Keratinocyte (primary cell): ENCODE measurements at regions not wholly inside any gene's neighbourhood (a gene's known extent, or its start where the extent isn't known, plus 50 kb on each side); places are given as distances from the start of the nearest gene placed in this dataset.
"Not testable (repeated sequence)": the region's sequence is repeated elsewhere in the genome, so short reads cannot be mapped to it uniquely, and the experiment has no call there.

Experiments
- DNase-seq: peaks from one replicate; pipeline ENCODE4 v3.0.0-alpha.2; 2011; ENCODE audit warnings: low read depth, missing footprints, low spot score
- FAIRE-seq: peaks from 2 replicates; lab custom pipeline; 2011; peaks lifted over from hg19 to GRCh38; lab: Jason Lieb, UNC
- H2AFZ ChIP-seq: 2 replicates; pipeline ENCODE4 v1.6.0; 2012; ENCODE audit warnings: low read length, control low read depth, inconsistent platforms; ENCODE audit not compliant: control insufficient read depth
- H3K27ac ChIP-seq: 2 replicates; pipeline ENCODE4 v1.5.1; 2011; ENCODE audit warnings: low read length; ENCODE audit not compliant: control insufficient read depth, insufficient read depth
- H3K27me3 ChIP-seq: 3 replicates; pipeline ENCODE4 v1.6.0; 2011; ENCODE audit warnings: low read length; ENCODE audit not compliant: control insufficient read depth, insufficient read depth; ENCODE audit errors: extremely low read depth
- H3K36me3 ChIP-seq, 2 experiments: 2 replicates in 1 of 2; 3 replicates in 1 of 2; pipeline ENCODE4 v1.5.1; 2011; ENCODE audit warnings: low read length in 2 of 2, mild to moderate bottlenecking in 1 of 2; ENCODE audit not compliant: control insufficient read depth in 2 of 2, insufficient read depth in 2 of 2; ENCODE audit errors: extremely low read depth in 1 of 2
- H3K4me1 ChIP-seq: 3 replicates; pipeline ENCODE4 v1.5.1; 2011; ENCODE audit warnings: low read length; ENCODE audit not compliant: control insufficient read depth, insufficient read depth; ENCODE audit errors: extremely low read depth
- H3K4me2 ChIP-seq: 3 replicates; pipeline ENCODE4 v1.6.0; 2011; ENCODE audit warnings: low read depth, low read length; ENCODE audit not compliant: control insufficient read depth, insufficient read depth; ENCODE audit errors: extremely low read depth
- H3K4me3 ChIP-seq, 3 experiments: fragments of 200-600 bp in 1 of 3; sonication (generic) in 1 of 3; 2 replicates in 2 of 3; 3 replicates in 1 of 3; pipeline ENCODE4 v1.5.1; 2011 to 2016; ENCODE audit warnings: low read length in 3 of 3, mild to moderate bottlenecking in 3 of 3, control low read depth in 2 of 3, inconsistent platforms in 1 of 3, low read depth in 1 of 3, mixed read lengths in 1 of 3, mixed run types in 1 of 3, moderate library complexity in 1 of 3; ENCODE audit not compliant: control insufficient read depth in 2 of 3, insufficient read depth in 2 of 3; ENCODE audit errors: extremely low read depth in 1 of 3
- H3K79me2 ChIP-seq: 2 replicates; pipeline ENCODE4 v1.6.0; 2012; ENCODE audit warnings: low read length; ENCODE audit not compliant: control insufficient read depth, insufficient read depth
- H3K9ac ChIP-seq: 3 replicates; pipeline ENCODE4 v1.6.0; 2011; ENCODE audit warnings: low read length; ENCODE audit not compliant: control insufficient read depth, insufficient read depth; ENCODE audit errors: extremely low read depth
- H3K9me1 ChIP-seq: 3 replicates; pipeline ENCODE4 v1.6.0; 2011; ENCODE audit warnings: low read length; ENCODE audit not compliant: control insufficient read depth, insufficient read depth; ENCODE audit errors: extremely low read depth
- H3K9me3 ChIP-seq: 2 replicates; pipeline ENCODE4 v1.5.1; 2012; ENCODE audit warnings: low read depth, low read length; ENCODE audit not compliant: control insufficient read depth
- H4K20me1 ChIP-seq: 3 replicates; pipeline ENCODE4 v1.6.0; 2011; ENCODE audit warnings: low read length; ENCODE audit not compliant: control insufficient read depth, insufficient read depth; ENCODE audit errors: extremely low read depth
- EZH2 ChIP-seq: IDR thresholded peaks from one replicate; pipeline ENCODE4 v1.6.1; 2012; ENCODE audit warnings: inconsistent platforms, mild to moderate bottlenecking, low read length, moderate library complexity
- dilution Hi-C: fragments of 300-500 bp; cut with MboI; formaldehyde crosslinking; loops from one replicate; pipeline ENCODE4 v1.7.0; 2020; ENCODE audit warnings: low sequenced_read_pairs; ENCODE audit not compliant: extremely low pct_ligation_motif_present
- TF ChIP-seq, protein P1 (sequence below), 3 experiments: IDR thresholded peaks in 1 of 3; conservative IDR thresholded peaks in 1 of 3; optimal IDR thresholded peaks in 1 of 3; 2 replicates in 2 of 3; 3 replicates in 1 of 3; pipeline versions ENCODE3 to v1.5.1; 2011; ENCODE audit warnings: low read length in 3 of 3, mild to moderate bottlenecking in 3 of 3, moderate library complexity in 2 of 3, control low read depth in 1 of 3, inconsistent platforms in 1 of 3; ENCODE audit not compliant: insufficient read depth in 2 of 3; ENCODE audit errors: extremely low read depth in 1 of 3

DNA sequence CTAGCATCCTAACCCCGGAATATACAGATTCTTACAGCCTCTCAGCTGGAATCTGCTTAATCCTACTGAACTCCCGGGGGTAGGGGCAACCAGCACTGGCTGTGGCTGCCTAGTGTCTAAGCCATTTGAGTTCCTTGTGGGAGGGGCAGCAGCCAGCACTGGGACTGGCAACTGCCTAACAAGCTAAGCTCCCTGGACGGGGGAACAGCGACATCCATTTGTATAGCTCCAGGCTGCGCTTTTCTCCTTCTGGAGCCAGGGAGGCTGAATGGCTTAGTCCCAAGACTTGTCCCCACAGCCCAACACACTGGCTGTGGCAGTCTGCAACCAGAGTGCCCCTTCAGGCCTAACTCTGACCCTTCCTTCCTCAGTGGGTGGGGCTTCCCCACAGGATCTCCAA is 787.2 kb downstream of the METTL4 start:
- no peak overlapping the region for H2AFZ ChIP-seq
- H3K27me3 ChIP-seq, result no peaks in the 10 kb centered on the region
- H3K36me3 ChIP-seq, result no peaks in the 10 kb centered on the region
- no peak overlapping the region for H3K9ac ChIP-seq
- H3K4me2 ChIP-seq, result no peak overlapping the region
- no peak for DNase-seq
- H3K9me3 ChIP-seq, result peaks cover 4% of the 10 kb centered on the region
- no peak overlapping the region for H3K27ac ChIP-seq
- TF ChIP-seq, protein P1, sequence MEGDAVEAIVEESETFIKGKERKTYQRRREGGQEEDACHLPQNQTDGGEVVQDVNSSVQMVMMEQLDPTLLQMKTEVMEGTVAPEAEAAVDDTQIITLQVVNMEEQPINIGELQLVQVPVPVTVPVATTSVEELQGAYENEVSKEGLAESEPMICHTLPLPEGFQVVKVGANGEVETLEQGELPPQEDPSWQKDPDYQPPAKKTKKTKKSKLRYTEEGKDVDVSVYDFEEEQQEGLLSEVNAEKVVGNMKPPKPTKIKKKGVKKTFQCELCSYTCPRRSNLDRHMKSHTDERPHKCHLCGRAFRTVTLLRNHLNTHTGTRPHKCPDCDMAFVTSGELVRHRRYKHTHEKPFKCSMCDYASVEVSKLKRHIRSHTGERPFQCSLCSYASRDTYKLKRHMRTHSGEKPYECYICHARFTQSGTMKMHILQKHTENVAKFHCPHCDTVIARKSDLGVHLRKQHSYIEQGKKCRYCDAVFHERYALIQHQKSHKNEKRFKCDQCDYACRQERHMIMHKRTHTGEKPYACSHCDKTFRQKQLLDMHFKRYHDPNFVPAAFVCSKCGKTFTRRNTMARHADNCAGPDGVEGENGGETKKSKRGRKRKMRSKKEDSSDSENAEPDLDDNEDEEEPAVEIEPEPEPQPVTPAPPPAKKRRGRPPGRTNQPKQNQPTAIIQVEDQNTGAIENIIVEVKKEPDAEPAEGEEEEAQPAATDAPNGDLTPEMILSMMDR (optimal IDR thresholded peaks at IDR 0.05 in 1 of 3, IDR thresholded peaks at IDR 0.05 in 1 of 3, conservative IDR thresholded peaks at IDR 0.05 in 1 of 3; ENCODE audit: extremely low read depth in 1 of 3, insufficient read depth in 2 of 3, low read length in 3 of 3), result no peak
- TF ChIP-seq EZH2, result no peak
- dilution Hi-C loops, result no loop called here
- no peaks in the 10 kb centered on the region for H3K4me1 ChIP-seq
- H3K9me1 ChIP-seq, result no peaks in the 10 kb centered on the region
- H3K79me2 ChIP-seq, result no peaks in the 10 kb centered on the region
- FAIRE-seq, result no peak
- no peaks in the 10 kb centered on the region for H4K20me1 ChIP-seq
- H3K4me3 ChIP-seq, result no peak overlapping the region

DNA sequence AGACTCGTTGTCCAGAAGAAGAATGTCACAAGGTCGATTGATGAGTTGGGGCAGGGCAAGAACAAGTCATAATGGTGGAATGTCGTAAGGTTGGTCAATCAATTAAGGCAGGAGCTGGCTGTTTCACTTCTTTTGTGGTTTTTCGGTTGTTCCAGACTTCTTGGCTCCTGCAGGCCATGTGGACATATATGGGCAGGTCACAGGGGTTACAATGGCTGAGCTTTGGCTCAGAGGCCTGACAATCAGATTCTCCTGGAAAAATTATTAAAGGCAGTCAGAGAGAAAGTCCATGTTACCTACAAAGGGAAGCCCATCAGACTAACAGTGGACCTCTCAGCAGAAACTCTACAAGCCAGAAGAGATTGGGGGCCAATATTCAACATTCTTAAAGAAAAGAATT is 785.3 kb downstream of the METTL4 start:
- DNase-seq, H3K79me2 ChIP-seq, H3K36me3 ChIP-seq, H3K9ac ChIP-seq, FAIRE-seq, H2AFZ ChIP-seq, H3K9me1 ChIP-seq, dilution Hi-C loops, H3K4me2 ChIP-seq, H3K27ac ChIP-seq, H3K9me3 ChIP-seq, H3K27me3 ChIP-seq, H3K4me3 ChIP-seq, H4K20me1 ChIP-seq, H3K4me1 ChIP-seq: not testable (repeated sequence)

DNA sequence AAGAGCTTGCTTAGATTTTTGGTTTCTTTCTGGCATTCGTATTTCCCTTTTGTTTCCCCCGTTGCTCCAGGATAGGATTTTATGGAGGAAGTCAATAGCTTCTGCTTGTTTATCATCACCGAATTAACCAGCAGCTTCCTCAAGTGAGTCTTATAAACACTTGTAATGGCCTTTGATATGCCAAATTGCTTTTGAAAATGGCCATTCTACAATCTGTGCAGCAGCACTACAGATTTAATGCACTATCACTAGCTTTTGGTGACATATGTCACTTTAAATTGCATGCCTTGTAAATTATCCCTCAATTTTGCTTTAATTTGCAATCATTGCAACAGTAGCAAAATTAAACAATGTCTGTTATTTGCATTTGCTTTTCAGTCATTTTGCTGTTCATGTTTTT is 774.7 kb downstream of the METTL4 start:
- TF ChIP-seq, protein P1 (optimal IDR thresholded peaks at IDR 0.05 in 1 of 3, IDR thresholded peaks at IDR 0.05 in 1 of 3, conservative IDR thresholded peaks at IDR 0.05 in 1 of 3; ENCODE audit: extremely low read depth in 1 of 3, insufficient read depth in 2 of 3, low read length in 3 of 3), result no peak
- TF ChIP-seq EZH2, result no peak
- Histone ChIP-seq H3K4me2 (no peak overlapping the region), H4K20me1 (no peaks in the 10 kb centered on the region), H2AFZ (no peak overlapping the region), H3K4me3 (no peak overlapping the region), H3K27me3 (no peaks in the 10 kb centered on the region), H3K79me2 (no peaks in the 10 kb centered on the region), H3K9ac (no peak overlapping the region), H3K9me3 (no peaks in the 10 kb centered on the region), H3K36me3 (no peaks in the 10 kb centered on the region), H3K27ac (no peak overlapping the region), H3K4me1 (no peaks in the 10 kb centered on the region), H3K9me1 (no peaks in the 10 kb centered on the region)
- dilution Hi-C loops, result no loop called here
- FAIRE-seq (no peak), DNase-seq (no peak)
